Lung (tissue), 11 donors: ENCODE measurements at regions not wholly inside any gene's neighbourhood (a gene's known extent, or its start where the extent isn't known, plus 50 kb on each side); places are given as distances from the start of the nearest gene placed in this dataset.
"Not testable (repeated sequence)": the region's sequence is repeated elsewhere in the genome, so short reads cannot be mapped to it uniquely, and the experiment has no call there.

ENCODE experiments used
- ATAC-seq: fragments of 200-7000 bp; cut with Tn5 transposase; one replicate; pipeline ENCODE4 v1.9.1; 2020; ENCODE audit warnings: moderate number of reproducible peaks; ENCODE audit not compliant: insufficient read depth, low FRiP score
- DNase-seq, 3 donors: peaks; one replicate each; pipeline ENCODE4 v3.0.0-alpha.2; 2013 to 2017
- H3K27ac ChIP-seq, 2 donors: one replicate each; pipeline ENCODE4 v1.5.1; 2013; ENCODE audit warnings: mild to moderate bottlenecking in 2 of 2, moderate library complexity in 2 of 2, control low read depth in 1 of 2, inconsistent platforms in 1 of 2, low read depth in 1 of 2, low read length in 1 of 2
- H3K27me3 ChIP-seq, 3 donors: one replicate each; pipeline ENCODE4 v1.5.1; 2013; ENCODE audit warnings: low read length in 2 of 3; ENCODE audit not compliant: control insufficient read depth in 3 of 3, insufficient read depth in 3 of 3
- H3K36me3 ChIP-seq, 4 donors: one replicate each; pipeline ENCODE4 v1.5.1; 2013; ENCODE audit warnings: low read length in 4 of 4, mild to moderate bottlenecking in 1 of 4, moderate library complexity in 1 of 4; ENCODE audit not compliant: control insufficient read depth in 4 of 4, insufficient read depth in 4 of 4
- H3K4me1 ChIP-seq, 5 donors: one replicate each; pipeline ENCODE4 v1.5.1; 2013; ENCODE audit warnings: low read length in 5 of 5, mild to moderate bottlenecking in 2 of 5, moderate library complexity in 1 of 5; ENCODE audit not compliant: control insufficient read depth in 5 of 5, insufficient read depth in 5 of 5
- H3K4me3 ChIP-seq: one replicate; pipeline ENCODE4 v1.5.1; 2013; ENCODE audit warnings: mild to moderate bottlenecking, control low read depth, moderate library complexity
- H3K9ac ChIP-seq, 2 donors: one replicate each; pipeline ENCODE4 v1.5.1; 2013; ENCODE audit warnings: low read length in 2 of 2, control low read depth in 1 of 2; ENCODE audit not compliant: insufficient read depth in 1 of 2
- H3K9me3 ChIP-seq, 4 donors: one replicate each; pipeline ENCODE4 v1.5.1; 2013; ENCODE audit warnings: low read length in 3 of 4, mild to moderate bottlenecking in 1 of 4, moderate library complexity in 1 of 4; ENCODE audit not compliant: control insufficient read depth in 4 of 4, insufficient read depth in 3 of 4
- CTCF ChIP-seq: IDR thresholded peaks from 2 replicates; pipeline ENCODE4 v1.5.1; 2012; ENCODE audit warnings: mild to moderate bottlenecking; ENCODE audit errors: control extremely low read depth, extremely low read depth
- WGBS, 2 donors: extraction: QIAGEN DNeasy Blood & Tissue Kit; methylation state at CpG; one replicate each; pipeline ENCODE4 v1.1.7; 2013; 5-methylcytosine and 5-hydroxymethylcytosine counted together
- donor health status: control.
- donor health status: control.
- donor health status: Bipolar disorder and iron deficiency.
- donor health status: healthy.
- donor health status: DM: yes; HTN: yes; CAD: no.

GRCh38 chr11:71638801-71639519 is 56.3 kb upstream of the KRTAP5-11 start:
- not testable (repeated sequence) for H3K4me1 ChIP-seq, H3K27me3 ChIP-seq, ATAC-seq, H3K9ac ChIP-seq, H3K4me3 ChIP-seq, H3K27ac ChIP-seq, H3K9me3 ChIP-seq, H3K36me3 ChIP-seq
- WGBS, 2 donors, result 12 to 24% methylated on average over 23 to 44 of the region's 48 CpGs
- peak; percentile 72 for TF ChIP-seq CTCF
- DNase-seq, result peak; percentile 40 to 62 (median 61)

- not testable (repeated sequence) for H3K36me3 ChIP-seq, H3K9ac ChIP-seq, H3K27me3 ChIP-seq, H3K9me3 ChIP-seq, H3K27ac ChIP-seq, H3K4me3 ChIP-seq, H3K4me1 ChIP-seq, ATAC-seq
- 1 to 2% methylated on average over 15 to 32 of the region's 32 CpGs for WGBS, 2 donors
- DNase-seq, result peak; percentile 11 to 32 (median 13)
Measured at GRCh38 chr11:71639520-71639849, 56.8 kb upstream of the KRTAP5-11 start.

GRCh38 chr11:71639916-71640315 is 57.2 kb upstream of the KRTAP5-11 start:
- DNase-seq, ATAC-seq: not testable (repeated sequence)
- 2 to 6% methylated on average over 9 to 13 of the region's 19 CpGs for WGBS, 2 donors

GRCh38 chr11:71647078-71647477 is 64.4 kb upstream of the KRTAP5-11 start:
- not testable (repeated sequence) for H3K36me3 ChIP-seq, DNase-seq, H3K9me3 ChIP-seq, H3K9ac ChIP-seq, ATAC-seq, H3K4me3 ChIP-seq, H3K4me1 ChIP-seq, H3K27ac ChIP-seq, H3K27me3 ChIP-seq
- 74 to 85% methylated on average over 5 of the region's 5 CpGs for whole genome bisulfite sequencing, 2 donors

More at GRCh38 chr11:71639916-71640315, 57.2 kb upstream of the KRTAP5-11 start:
- not testable (repeated sequence) for H3K27me3 ChIP-seq, H3K27ac ChIP-seq, H3K4me1 ChIP-seq, H3K9me3 ChIP-seq, H3K36me3 ChIP-seq, H3K4me3 ChIP-seq, H3K9ac ChIP-seq

- H3K9ac ChIP-seq, ATAC-seq, H3K4me3 ChIP-seq, H3K9me3 ChIP-seq, H3K4me1 ChIP-seq, H3K27ac ChIP-seq, DNase-seq, H3K36me3 ChIP-seq, H3K27me3 ChIP-seq: not testable (repeated sequence)
- WGBS, 2 donors, result 72 to 75% methylated on average over 5 of the region's 5 CpGs
Measured at GRCh38 chr11:71652998-71653397, 70.3 kb upstream of the KRTAP5-11 start.

- not testable (repeated sequence) for H3K27ac ChIP-seq, H3K36me3 ChIP-seq, H3K9me3 ChIP-seq, H3K9ac ChIP-seq, DNase-seq, ATAC-seq, H3K4me3 ChIP-seq, H3K4me1 ChIP-seq, H3K27me3 ChIP-seq
- WGBS, 2 donors, result 88 to 92% methylated on average over 3 of the region's 3 CpGs
Measured at GRCh38 chr11:71654423-71654822, 71.7 kb upstream of the KRTAP5-11 start.

GRCh38 chr11:71655041-71655440 is 72.4 kb upstream of the KRTAP5-11 start:
- H3K27me3 ChIP-seq, H3K36me3 ChIP-seq, H3K9ac ChIP-seq, H3K4me3 ChIP-seq, H3K4me1 ChIP-seq, DNase-seq, ATAC-seq, H3K9me3 ChIP-seq, H3K27ac ChIP-seq: not testable (repeated sequence)
- 67 to 73% methylated on average over 7 of the region's 7 CpGs for WGBS, 2 donors

GRCh38 chr11:71656513-71656912 is 73.8 kb upstream of the KRTAP5-11 start:
- H3K9me3 ChIP-seq, H3K4me1 ChIP-seq, H3K36me3 ChIP-seq, H3K4me3 ChIP-seq, H3K9ac ChIP-seq, ATAC-seq, H3K27ac ChIP-seq, DNase-seq, H3K27me3 ChIP-seq: not testable (repeated sequence)
- 55 to 59% methylated on average over 2 to 3 of the region's 5 CpGs for WGBS, 2 donors
